Astrocyte of the spinal cord (primary cell): ENCODE measurements at regions not wholly inside any gene's neighbourhood (a gene's known extent, or its start where the extent isn't known, plus 50 kb on each side); places are given as distances from the start of the nearest gene placed in this dataset.

Experiments
- DNase-seq: peaks from one replicate; pipeline ENCODE4 v3.0.0; 2011; ENCODE audit warnings: low read depth, low spot score
- H3K4me3 ChIP-seq: 2 replicates; pipeline ENCODE4 v1.5.1; 2011; ENCODE audit warnings: low read depth, mild to moderate bottlenecking, low read length, moderate library complexity
- in situ Hi-C: cut with HindIII; loops from 2 replicates; pipeline ENCODE4 v1.10.0; 2017; ENCODE audit warnings: low sequenced_read_pairs
- TF ChIP-seq, protein P1 (sequence below): IDR thresholded peaks from 2 replicates; pipeline ENCODE4 v1.5.1; 2012; ENCODE audit warnings: low read depth, mild to moderate bottlenecking, low read length, inconsistent platforms

DNA sequence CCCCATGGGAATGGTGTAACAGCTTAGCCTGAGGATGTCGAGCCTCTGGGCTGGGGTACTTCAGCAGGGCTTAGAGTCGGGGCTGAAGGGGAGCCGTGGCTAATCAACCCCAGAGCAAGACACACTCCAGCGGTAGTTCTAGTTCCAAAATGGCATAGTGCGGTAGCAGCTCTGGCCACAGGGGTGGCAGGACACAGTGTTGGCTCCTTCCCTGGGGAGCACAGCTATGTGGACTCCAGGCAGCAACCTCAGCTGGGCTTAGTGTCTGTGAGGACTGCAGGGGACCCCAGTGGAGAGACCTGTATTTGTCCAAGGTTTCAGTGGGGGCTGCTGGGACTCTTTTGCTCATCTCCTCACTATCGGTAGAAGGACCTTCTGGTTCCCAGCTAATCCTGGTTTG is 70.8 kb upstream of the PCDH20 start:
- TF ChIP-seq, protein P1, sequence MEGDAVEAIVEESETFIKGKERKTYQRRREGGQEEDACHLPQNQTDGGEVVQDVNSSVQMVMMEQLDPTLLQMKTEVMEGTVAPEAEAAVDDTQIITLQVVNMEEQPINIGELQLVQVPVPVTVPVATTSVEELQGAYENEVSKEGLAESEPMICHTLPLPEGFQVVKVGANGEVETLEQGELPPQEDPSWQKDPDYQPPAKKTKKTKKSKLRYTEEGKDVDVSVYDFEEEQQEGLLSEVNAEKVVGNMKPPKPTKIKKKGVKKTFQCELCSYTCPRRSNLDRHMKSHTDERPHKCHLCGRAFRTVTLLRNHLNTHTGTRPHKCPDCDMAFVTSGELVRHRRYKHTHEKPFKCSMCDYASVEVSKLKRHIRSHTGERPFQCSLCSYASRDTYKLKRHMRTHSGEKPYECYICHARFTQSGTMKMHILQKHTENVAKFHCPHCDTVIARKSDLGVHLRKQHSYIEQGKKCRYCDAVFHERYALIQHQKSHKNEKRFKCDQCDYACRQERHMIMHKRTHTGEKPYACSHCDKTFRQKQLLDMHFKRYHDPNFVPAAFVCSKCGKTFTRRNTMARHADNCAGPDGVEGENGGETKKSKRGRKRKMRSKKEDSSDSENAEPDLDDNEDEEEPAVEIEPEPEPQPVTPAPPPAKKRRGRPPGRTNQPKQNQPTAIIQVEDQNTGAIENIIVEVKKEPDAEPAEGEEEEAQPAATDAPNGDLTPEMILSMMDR = no peak
- no peak overlapping the region for H3K4me3 ChIP-seq
- no peak for DNase-seq
- in situ Hi-C loops = no loop called here

DNA sequence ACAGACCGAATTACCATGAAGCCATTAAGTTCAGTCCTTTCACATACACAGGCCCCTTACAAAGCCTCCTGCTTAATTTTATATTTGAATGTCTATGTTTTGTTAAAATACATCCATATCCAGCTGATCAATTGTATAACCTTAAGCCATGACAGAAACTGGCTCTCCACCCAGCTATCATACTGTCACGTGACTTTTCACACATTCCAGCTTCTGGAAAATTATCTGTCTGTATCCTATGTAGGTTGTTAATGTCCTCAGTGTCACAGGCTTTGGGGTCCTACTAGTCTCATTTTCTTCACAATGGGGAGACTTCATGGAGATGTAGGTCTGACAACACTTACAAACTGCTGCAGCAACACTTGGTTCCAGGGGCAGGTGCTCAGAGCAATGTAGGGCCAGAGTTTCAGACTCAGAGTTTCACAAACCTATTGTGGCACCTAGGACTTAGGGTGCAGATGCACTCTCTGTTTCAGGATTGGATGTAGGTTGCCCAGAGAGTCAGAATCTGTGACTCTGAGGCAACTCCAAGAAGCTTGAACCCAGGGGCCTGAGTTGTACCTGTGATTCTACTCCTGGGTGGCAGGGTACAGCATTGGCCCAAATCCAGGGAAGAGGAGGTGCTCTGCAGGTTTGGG is 69.6 kb upstream of the PCDH20 start:
- DNase-seq = no peak
- in situ Hi-C loops = no loop called here

DNA sequence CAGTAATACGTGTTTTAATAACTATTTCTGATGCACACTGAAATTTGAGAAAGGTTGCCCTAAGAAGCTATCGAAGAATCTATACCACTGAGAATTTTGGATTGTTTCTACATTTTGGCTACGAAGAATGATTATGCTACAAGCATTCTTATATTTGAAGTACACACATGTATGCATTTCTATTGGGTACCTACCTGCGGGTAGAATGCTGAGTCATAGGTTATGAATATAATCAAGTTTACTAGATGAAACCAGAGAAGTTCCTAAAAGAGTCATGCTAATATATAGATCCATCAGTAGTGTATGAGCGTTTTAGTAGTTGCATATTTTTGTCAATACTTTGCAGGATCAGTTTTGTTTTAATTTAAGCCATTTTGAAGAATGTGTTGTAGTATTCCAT is 62.0 kb upstream of the PCDH20 start:
- in situ Hi-C loops = no loop called here
- TF ChIP-seq, protein P1 = no peak
- no peak overlapping the region for H3K4me3 ChIP-seq
- no peak for DNase-seq

More for the DNA sequence above, 69.6 kb upstream of the PCDH20 start:
- H3K4me3 ChIP-seq = no peak overlapping the region
- TF ChIP-seq, protein P1 = no peak

DNA sequence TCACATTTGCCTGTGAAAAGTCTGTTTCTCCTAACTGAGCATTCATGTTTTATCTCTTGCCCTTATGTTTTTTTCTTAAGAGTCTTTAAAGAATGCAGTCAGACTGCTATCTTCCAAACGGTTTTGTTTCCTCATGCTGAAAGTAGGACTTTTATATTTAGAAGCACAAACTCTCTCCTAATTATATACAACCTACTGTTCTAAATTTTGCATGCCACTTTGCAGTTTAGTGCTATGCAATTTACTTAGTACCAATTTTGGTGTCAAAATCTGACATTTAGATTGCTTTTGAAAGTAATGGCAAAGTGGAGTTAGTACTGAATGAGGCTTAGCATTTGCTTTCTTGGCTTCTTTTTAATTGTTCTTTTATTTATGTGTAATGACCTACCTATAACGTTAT is 55.1 kb upstream of the PCDH20 start:
- H3K4me3 ChIP-seq = no peak overlapping the region
- TF ChIP-seq, protein P1 = no peak
- in situ Hi-C loops = no loop called here
- no peak for DNase-seq

DNA sequence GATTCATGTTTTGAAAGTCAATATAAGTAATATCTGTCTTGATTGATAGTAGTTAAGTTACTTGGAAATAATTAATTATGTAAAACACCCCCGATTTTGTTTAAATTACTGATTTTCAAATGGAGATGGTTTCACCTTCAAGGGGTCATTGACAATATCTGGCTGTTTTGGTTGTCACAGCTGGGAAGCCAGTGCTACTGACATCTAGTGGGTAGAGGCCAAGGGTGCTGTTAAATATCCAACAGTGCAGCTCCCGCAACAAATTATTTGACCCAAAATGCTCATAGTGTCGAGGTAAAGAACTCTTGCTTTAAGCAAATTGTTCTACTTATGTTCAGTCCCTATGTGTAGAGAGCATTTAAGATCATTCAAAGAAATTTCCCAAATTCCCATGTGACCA is 50.6 kb upstream of the PCDH20 start:
- DNase-seq = no peak
- in situ Hi-C loops = no loop called here
- no peak overlapping the region for H3K4me3 ChIP-seq
- TF ChIP-seq, protein P1 = no peak
